ENCODE measurements at regions not wholly inside any gene's neighbourhood (a gene's known extent, or its start where the extent isn't known, plus 50 kb on each side); places are given as distances from the start of the nearest gene placed in this dataset.

DNA sequence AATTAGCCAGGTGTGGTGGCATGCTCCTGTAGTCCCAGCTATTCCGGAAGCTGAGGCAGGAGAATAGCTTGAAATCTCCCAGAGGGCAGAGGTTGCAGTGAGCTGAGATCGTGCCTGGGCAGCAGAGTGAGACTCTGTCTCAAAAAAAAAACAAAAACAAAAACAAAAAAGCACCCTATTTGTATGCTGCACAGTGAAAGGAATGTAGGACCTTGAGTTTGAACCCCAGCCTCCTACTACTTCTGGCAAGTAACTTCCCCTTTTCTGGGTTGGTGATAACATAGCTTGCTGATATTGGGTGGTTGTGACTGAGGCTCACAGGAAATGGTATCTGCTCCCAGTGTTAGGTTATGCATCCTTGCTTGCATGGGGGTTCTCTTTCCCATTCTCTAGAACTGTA is 205.3 kb downstream of the BUB3 start:
- TF ChIP-seq POLR2A (IDR thresholded peaks at IDR 0.05): no peak
- TF ChIP-seq, protein P1, sequence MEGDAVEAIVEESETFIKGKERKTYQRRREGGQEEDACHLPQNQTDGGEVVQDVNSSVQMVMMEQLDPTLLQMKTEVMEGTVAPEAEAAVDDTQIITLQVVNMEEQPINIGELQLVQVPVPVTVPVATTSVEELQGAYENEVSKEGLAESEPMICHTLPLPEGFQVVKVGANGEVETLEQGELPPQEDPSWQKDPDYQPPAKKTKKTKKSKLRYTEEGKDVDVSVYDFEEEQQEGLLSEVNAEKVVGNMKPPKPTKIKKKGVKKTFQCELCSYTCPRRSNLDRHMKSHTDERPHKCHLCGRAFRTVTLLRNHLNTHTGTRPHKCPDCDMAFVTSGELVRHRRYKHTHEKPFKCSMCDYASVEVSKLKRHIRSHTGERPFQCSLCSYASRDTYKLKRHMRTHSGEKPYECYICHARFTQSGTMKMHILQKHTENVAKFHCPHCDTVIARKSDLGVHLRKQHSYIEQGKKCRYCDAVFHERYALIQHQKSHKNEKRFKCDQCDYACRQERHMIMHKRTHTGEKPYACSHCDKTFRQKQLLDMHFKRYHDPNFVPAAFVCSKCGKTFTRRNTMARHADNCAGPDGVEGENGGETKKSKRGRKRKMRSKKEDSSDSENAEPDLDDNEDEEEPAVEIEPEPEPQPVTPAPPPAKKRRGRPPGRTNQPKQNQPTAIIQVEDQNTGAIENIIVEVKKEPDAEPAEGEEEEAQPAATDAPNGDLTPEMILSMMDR (IDR thresholded peaks at IDR 0.05): no peak
- TF ChIP-seq EP300 (IDR thresholded peaks at IDR 0.05): no peak
- TF ChIP-seq POLR2AphosphoS5 (IDR thresholded peaks at IDR 0.05): no peak

All from stomach (tissue), 4 donors.